Activated CD4-positive, alpha-beta T cell treated with anti-CD3 and anti-CD28 coated beads, Interleukin-2, amount 10 ng/mL, durations not matched to agents 24 days and 14 days (primary cell): ENCODE measurements at regions not wholly inside any gene's neighbourhood (a gene's known extent, or its start where the extent isn't known, plus 50 kb on each side); places are given as distances from the start of the nearest gene placed in this dataset.
"Not testable (repeated sequence)": the region's sequence is repeated elsewhere in the genome, so short reads cannot be mapped to it uniquely, and the experiment has no call there.

ENCODE experiments used
- DNase-seq: peaks from one replicate; pipeline ENCODE4 v3.0.0; 2022
- H3K27ac Mint-ChIP-seq: one replicate; pipeline ENCODE4 v1.8.0; 2022; ENCODE audit warnings: mild to moderate bottlenecking, mixed read lengths
- H3K27me3 Mint-ChIP-seq: one replicate; pipeline ENCODE4 v1.8.0; 2022; ENCODE audit warnings: mixed read lengths
- H3K36me3 Mint-ChIP-seq: one replicate; pipeline ENCODE4 v1.8.0; 2022; ENCODE audit warnings: low read depth, mild to moderate bottlenecking, mixed read lengths
- H3K4me1 Mint-ChIP-seq: one replicate; pipeline ENCODE4 v1.8.0; 2021; ENCODE audit warnings: mixed read lengths
- H3K4me3 Mint-ChIP-seq: one replicate; pipeline ENCODE4 v1.8.0; 2022; ENCODE audit warnings: mild to moderate bottlenecking, moderate library complexity, mixed read lengths
- H3K9me3 Mint-ChIP-seq: one replicate; pipeline ENCODE4 v1.8.0; 2021; ENCODE audit warnings: mixed read lengths
- intact Hi-C: fragments of 100-400 bp; cut with micrococcal nuclease; formaldehyde crosslinking; loops from one replicate; pipeline ENCODE4 v1.15.1; 2023

DNA sequence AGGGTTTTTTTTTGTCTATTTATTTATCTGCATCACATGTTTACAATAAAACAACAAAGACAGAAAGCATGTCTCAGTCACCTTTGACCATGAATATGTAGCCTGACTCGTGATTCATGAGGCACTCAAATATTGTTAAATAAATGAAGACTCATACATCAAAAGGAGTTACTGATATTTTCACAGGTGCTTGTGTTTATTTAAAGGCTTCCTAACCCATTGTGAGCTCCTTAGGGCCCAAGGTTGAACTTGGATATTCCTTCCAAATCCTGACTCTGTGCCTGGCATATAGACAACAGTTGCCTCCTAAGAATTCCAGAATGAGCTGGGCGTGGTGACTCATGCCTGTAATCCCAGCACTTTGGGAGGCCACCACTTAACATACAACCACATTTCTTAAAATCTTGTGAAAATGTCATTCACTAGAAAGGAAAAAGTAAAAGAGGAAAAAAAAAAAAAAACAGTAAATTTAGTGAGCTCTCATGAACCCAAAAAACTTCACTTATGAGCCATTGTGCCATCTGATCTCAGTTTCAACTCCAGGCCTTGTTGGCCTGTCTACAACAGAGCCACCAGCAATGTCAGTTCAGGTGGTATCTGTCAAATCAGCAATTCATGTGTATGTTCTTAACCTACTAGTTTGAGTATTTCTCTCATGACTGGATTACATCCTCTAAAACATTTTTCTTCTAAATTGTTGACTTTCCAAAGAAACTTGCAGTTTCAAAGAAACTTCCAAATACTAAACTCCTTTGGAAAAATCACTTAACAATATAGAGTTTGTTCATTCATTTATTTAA lies 162.7 kb upstream of the MARCKS start:
- intact Hi-C loops, result no loop called here
- H3K27ac Mint-ChIP-seq, result no peak overlapping the region
- peaks cover 4% of the 10 kb centered on the region for H3K4me1 Mint-ChIP-seq
- no peaks in the 10 kb centered on the region for H3K36me3 Mint-ChIP-seq
- no peaks in the 10 kb centered on the region for H3K9me3 Mint-ChIP-seq
- H3K4me3 Mint-ChIP-seq, result no peak overlapping the region
- no peak for DNase-seq
- no peaks in the 10 kb centered on the region for H3K27me3 Mint-ChIP-seq

DNA sequence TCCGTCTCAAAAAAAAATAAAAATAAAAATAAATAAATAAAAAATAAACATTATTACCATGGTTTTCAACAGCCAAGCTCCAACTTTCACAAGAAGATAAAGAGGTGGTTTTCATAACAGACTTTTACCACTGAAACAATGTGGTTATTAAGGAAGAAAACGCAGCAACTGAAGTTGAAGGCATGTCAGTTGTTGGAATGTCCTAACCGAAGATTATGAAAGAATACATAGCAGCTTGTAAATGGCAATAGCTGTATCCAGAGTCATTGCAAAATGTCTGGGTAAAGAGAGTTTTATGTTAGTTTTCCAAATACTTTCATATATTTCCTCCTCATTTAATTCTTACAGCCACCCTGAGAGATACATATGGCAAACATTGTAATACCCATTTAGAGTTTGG lies 161.6 kb upstream of the MARCKS start:
- Mint-ChIP-seq H3K4me3 (no peak overlapping the region), H3K27ac (no peak overlapping the region), H3K36me3 (no peaks in the 10 kb centered on the region), H3K4me1 (peaks cover 3% of the 10 kb centered on the region), H3K9me3 (no peaks in the 10 kb centered on the region), H3K27me3 (no peaks in the 10 kb centered on the region)
- intact Hi-C loops, result no loop called here
- no peak for DNase-seq

DNA sequence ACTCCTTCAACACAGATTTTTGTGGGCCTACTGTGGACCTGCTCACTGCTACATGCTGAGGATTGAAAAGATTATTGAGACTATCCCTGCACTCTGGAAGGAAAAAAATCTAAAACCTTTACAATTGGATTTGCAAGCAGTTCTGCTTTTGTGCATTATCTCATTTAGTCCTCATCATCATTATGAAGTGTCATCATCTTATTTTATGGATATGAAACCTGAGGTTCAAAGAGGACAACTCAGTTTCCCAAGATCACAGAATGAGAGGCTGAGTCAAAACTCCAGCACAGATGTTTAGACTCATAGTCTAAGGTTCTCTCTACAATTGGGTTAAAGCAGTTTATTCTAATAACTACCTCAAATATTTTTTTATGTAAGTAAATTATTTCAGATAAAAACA lies 160.2 kb upstream of the MARCKS start:
- no peaks in the 10 kb centered on the region for H3K27me3 Mint-ChIP-seq
- intact Hi-C loops, result no loop called here
- no peak for DNase-seq

DNA sequence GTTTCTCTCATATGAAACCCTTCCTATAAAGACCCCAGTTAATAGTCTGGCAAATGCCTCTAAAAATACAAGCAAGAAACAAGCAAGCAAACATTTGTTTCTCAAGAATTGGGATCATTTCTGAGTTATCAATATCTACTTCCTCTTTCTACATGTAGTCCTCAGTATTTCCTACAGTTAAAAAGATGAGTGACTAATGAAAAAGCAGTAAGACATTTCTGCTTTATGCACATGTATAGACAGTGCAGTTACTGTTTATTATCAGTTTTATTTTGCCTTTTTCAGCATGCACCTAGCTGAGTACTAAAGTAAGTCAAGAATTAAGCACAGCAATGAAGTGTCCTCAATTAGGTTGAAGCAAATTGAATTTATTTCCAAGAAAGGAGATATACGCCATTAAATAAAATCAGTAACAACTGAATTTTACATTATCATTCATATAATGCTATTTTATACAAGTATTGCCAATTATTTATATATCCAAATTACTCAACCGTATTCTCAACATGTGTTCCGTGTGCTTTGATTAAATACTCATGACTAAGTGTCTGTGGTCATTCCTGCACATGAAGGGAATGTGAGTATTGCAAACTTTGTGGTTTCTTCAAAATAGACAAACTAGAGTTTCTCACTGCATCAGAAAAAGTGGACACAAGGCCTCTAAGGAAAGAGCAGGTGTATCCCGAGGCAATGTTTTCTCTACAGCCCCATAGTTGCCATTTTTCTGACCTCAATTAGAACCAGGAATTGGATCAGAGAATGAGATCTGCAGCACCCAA lies 159.3 kb upstream of the MARCKS start:
- no peaks in the 10 kb centered on the region for H3K4me1 Mint-ChIP-seq
- no peaks in the 10 kb centered on the region for H3K27me3 Mint-ChIP-seq
- H3K36me3 Mint-ChIP-seq, result no peaks in the 10 kb centered on the region
- H3K27ac Mint-ChIP-seq, result no peak overlapping the region
- DNase-seq, result no peak
- intact Hi-C loops, result no loop called here
- H3K9me3 Mint-ChIP-seq, result peaks cover 3% of the 10 kb centered on the region
- H3K4me3 Mint-ChIP-seq, result no peak overlapping the region

More for the DNA sequence above, 160.2 kb upstream of the MARCKS start:
- Mint-ChIP-seq H3K4me1 (no peaks in the 10 kb centered on the region), H3K9me3 (no peaks in the 10 kb centered on the region), H3K27ac (no peak overlapping the region), H3K36me3 (no peaks in the 10 kb centered on the region), H3K4me3 (no peak overlapping the region)

DNA sequence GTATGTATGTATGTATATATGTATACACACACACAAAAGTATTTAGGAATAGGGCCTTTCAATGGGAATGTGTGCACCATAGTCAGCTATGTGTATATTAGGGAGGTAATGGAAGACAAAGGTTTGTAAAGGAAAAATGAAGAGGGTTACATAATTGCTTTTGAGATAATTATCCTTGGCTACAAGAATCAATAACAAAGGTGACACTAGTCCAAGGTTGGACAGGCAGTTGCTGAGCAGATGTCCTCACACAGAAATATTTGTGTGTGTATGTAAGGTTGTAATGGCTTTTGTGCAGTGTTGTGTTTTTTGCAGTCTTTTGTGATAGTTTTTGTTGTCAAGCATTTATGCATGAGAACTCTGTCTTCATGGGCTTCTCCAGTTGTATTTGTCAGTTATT lies 157.9 kb upstream of the MARCKS start:
- H3K27me3 Mint-ChIP-seq, result no peaks in the 10 kb centered on the region
- H3K9me3 Mint-ChIP-seq, result peaks cover 3% of the 10 kb centered on the region
- H3K4me1 Mint-ChIP-seq, result no peaks in the 10 kb centered on the region
- no peaks in the 10 kb centered on the region for H3K36me3 Mint-ChIP-seq
- no peak for DNase-seq
- H3K4me3 Mint-ChIP-seq, result no peak overlapping the region
- intact Hi-C loops, result no loop called here
- H3K27ac Mint-ChIP-seq, result no peak overlapping the region

DNA sequence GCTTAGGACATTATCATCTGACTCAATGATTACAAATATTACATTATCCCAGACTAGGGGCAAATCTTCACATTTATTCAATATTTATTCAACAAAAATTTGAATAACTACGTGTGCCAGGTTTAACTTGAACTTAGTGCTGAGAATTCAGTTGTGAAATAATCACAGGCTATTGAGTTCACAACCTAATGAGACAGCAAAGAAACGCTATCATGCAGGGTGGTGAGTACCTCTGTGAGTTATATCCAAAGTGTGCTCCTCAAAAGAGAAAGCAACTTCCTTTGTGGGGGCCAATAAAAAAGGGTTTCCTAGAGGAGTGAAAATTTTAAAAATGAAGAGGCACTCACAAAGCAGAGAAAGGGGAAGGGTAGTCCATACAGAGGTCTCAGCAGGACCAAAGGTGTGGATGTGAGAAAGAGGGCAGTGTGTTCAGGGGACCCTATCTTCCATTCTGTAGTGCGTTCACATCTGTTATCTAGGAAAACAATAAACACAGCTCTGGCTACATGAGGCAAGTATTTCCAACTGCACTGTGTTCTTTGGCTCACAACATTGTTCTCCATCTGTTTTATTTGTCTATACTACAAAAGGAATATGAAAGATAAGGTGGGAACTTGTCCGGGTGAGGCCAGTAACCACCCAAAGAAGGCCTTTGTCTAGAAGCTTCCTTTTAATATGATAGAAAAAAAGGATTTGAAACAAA lies 155.4 kb upstream of the MARCKS start:
- H3K4me1 Mint-ChIP-seq, result no peaks in the 10 kb centered on the region
- no peaks in the 10 kb centered on the region for H3K27me3 Mint-ChIP-seq
- intact Hi-C loops, result no loop called here
- H3K9me3 Mint-ChIP-seq, result peaks cover 3% of the 10 kb centered on the region
- no peaks in the 10 kb centered on the region for H3K36me3 Mint-ChIP-seq
- no peak overlapping the region for H3K27ac Mint-ChIP-seq
- no peak overlapping the region for H3K4me3 Mint-ChIP-seq
- DNase-seq, result no peak

DNA sequence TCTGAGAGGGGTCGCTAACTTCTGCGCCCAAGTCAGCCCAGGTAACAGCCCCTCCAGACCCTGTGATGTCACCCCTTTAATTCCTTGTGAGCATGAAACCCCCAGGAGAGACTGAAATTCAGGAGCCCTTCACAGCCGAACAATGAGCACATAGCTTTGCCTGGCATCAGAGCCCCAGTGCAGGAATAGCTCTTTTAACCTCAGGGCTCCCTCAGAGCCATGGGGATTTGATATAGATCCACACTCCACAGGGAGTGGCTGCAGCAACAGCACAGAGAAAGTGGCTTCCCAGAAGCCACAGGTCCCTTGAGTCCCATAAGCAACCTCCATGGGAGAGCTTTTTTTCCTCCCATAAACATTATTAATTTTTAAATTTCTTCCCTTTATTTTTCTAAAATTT lies 150.0 kb upstream of the MARCKS start:
- Mint-ChIP-seq H3K27ac (no peak overlapping the region), H3K36me3 (no peaks in the 10 kb centered on the region), H3K4me1 (no peaks in the 10 kb centered on the region), H3K27me3 (no peaks in the 10 kb centered on the region), H3K9me3 (peaks cover 3% of the 10 kb centered on the region), H3K4me3 (no peak overlapping the region)
- intact Hi-C loops, result no loop called here
- no peak for DNase-seq

DNA sequence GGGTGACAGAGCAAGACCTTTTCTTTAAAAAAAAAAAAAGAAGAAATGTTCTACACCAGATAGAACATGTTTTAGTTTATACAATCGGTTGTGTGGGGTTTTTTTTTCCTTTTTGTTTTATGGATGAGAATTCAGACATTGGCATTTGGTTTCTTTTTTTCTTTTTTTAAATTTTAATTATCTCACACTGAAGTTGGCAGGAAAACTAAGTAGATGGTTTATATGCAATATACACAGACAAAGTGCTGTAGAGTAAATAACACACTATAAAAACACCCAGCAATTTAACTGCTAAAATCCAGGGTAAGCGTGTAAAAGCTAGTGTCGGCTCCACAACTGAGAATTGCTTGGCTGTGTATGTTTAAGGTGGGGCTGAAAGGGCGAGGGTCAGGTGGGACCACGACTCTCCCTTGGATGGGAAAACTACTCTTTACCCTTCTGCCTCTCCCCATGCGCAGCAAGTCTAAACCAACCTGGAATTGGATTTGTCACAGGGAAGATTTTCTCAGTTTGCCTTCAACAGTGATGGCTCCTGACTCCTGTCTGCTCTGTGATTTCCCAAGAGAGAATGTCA lies 147.1 kb upstream of the MARCKS start:
- intact Hi-C loops, result no loop called here
- Mint-ChIP-seq H3K27me3 (no peaks in the 10 kb centered on the region), H3K36me3 (no peaks in the 10 kb centered on the region), H3K27ac (no peak overlapping the region), H3K9me3 (no peaks in the 10 kb centered on the region), H3K4me1 (no peaks in the 10 kb centered on the region), H3K4me3 (no peak overlapping the region)
- DNase-seq, result no peak

DNA sequence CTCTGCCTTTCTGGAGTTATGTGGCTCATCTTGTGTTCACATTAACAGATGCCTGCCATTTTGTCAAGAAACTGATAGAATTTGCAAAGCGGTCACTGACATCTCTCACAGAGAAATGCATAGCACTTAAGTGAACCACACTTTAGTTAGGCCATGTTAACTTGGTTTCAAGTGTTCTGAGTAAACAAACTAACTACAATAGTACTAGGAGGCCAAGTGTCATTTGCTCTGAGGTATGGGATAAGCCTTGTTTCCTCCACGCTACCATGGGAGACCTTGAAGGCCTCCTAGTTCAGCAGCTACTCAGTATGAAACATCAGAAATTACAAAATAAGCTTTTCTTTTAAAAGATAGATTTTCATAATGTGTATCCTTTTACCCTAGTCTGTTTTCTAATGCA lies 143.5 kb upstream of the MARCKS start:
- intact Hi-C loops, result no loop called here
- H3K4me3 Mint-ChIP-seq, result no peak overlapping the region
- no peaks in the 10 kb centered on the region for H3K9me3 Mint-ChIP-seq
- no peak overlapping the region for H3K27ac Mint-ChIP-seq
- no peak for DNase-seq
- H3K27me3 Mint-ChIP-seq, result no peaks in the 10 kb centered on the region
- no peaks in the 10 kb centered on the region for H3K4me1 Mint-ChIP-seq
- H3K36me3 Mint-ChIP-seq, result no peaks in the 10 kb centered on the region

DNA sequence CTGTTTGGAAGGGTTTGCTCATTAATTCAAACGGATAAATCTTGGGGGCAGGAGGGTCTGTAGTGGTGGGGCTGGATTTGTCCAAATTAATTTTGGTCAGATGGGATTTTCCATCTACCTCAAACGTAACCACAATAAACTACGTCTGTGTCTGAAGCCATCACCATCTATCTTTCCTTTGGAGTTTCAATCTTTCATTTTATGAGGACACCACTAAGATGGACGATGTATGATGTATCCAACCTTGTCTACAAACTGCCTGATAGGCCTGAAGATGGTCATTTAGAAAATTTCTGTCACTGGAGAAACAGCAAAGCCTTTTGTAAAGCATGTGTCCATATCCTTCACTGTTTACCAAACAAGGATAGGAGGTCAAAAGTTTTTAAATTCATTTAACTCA lies 138.6 kb upstream of the MARCKS start:
- Mint-ChIP-seq H3K27ac (no peak overlapping the region), H3K36me3 (no peaks in the 10 kb centered on the region), H3K4me3 (no peak overlapping the region), H3K27me3 (peaks cover 2% of the 10 kb centered on the region), H3K4me1 (no peaks in the 10 kb centered on the region), H3K9me3 (no peaks in the 10 kb centered on the region)
- intact Hi-C loops, result no loop called here
- no peak for DNase-seq

DNA sequence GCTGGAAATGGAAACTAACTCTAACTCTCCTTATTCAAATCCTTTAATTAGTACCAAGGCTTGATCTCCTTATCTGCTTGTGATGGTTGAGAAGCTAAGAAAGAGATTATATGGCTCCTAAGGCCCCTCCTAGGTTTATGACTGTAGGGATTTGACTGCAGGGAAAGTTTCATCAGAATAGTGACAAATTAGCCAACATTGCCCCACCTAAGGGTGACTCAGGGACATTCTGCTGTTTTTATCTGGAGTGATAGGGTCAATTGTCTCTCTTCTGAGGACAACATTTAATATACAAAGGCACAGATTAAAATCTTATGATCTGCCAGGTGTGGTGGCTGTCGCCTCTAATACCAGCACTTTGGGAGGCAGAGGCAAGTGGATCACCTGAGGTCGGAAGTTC lies 138.1 kb upstream of the MARCKS start:
- Mint-ChIP-seq H3K36me3 (no peaks in the 10 kb centered on the region), H3K27me3 (peaks cover 2% of the 10 kb centered on the region), H3K4me3 (no peak overlapping the region), H3K9me3 (no peaks in the 10 kb centered on the region), H3K27ac (no peak overlapping the region), H3K4me1 (no peaks in the 10 kb centered on the region)
- DNase-seq, result no peak
- intact Hi-C loops, result no loop called here

DNA sequence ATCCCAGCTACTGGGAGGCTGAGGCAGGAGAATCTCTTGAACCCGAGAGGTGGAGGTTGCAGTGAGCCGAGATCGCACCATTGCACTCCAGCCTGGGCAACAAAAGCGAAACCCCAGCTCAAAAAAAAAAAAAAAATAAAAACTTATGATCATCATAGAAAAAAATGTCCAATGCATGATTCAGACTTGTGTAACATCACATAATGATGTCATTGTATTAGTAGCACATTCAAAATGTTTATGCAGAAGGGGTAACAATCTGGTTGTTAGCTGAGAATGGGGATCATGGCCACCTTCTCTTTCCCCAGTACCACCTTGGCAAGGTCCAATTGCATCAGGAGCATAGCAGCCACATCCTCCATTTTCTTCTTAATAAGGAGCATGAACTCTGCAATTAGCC lies 137.6 kb upstream of the MARCKS start:
- H3K27me3 Mint-ChIP-seq, result peaks cover 2% of the 10 kb centered on the region
- intact Hi-C loops, result no loop called here
- no peaks in the 10 kb centered on the region for H3K9me3 Mint-ChIP-seq
- H3K4me1 Mint-ChIP-seq, result no peaks in the 10 kb centered on the region
- no peak for DNase-seq
- no peak overlapping the region for H3K4me3 Mint-ChIP-seq
- H3K27ac Mint-ChIP-seq, result no peak overlapping the region
- no peaks in the 10 kb centered on the region for H3K36me3 Mint-ChIP-seq

DNA sequence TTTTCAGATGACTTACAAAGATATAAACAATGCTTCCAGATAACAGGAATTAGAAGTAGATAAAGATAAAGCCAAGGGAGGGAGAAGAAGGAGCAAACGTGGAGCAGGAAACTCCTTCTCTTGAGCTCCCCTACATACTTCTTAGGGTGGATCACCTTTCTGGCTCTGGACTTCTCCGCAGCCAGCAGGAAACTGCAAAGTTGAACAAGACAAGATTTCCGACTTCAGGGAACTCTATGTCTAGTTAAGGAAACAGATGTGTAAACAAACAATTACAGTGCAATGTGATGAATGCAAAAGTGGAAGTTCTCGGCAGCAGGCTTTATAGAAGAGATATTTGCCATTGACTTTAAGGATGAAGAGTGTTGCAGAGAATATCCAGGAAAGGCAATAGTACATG lies 134.0 kb upstream of the MARCKS start:
- Mint-ChIP-seq H3K4me1 (no peaks in the 10 kb centered on the region), H3K4me3 (no peak overlapping the region), H3K9me3 (no peaks in the 10 kb centered on the region), H3K27ac (no peak overlapping the region), H3K36me3 (no peaks in the 10 kb centered on the region), H3K27me3 (peaks cover 2% of the 10 kb centered on the region)
- intact Hi-C loops, result no loop called here
- no peak for DNase-seq

DNA sequence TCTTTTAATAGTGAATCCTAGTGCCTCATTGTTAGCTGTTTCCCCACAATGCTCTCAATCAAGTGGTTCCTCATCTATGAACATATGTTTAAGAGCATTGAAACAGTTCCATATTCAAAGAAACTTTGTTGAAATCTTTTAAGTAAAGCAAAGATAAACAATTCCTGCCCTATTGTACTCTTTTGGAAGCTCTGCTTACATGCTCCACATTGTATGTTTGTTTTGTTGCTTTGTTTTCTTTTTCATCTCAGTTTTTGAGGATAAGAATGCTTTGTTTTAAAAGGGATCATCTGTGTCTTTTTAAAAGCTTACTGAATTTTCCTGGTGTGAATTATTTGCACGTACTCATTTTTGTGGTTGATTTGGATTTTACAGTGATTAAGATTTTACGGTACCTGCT lies 132.2 kb upstream of the MARCKS start:
- H3K27ac Mint-ChIP-seq, intact Hi-C loops, H3K9me3 Mint-ChIP-seq, H3K27me3 Mint-ChIP-seq, H3K4me3 Mint-ChIP-seq, H3K36me3 Mint-ChIP-seq, H3K4me1 Mint-ChIP-seq, DNase-seq: not testable (repeated sequence)
